NOMO-1 (cell line): ENCODE measurements at regions not wholly inside any gene's neighbourhood (a gene's known extent, or its start where the extent isn't known, plus 50 kb on each side); places are given as distances from the start of the nearest gene placed in this dataset.
"Not testable (repeated sequence)": the region's sequence is repeated elsewhere in the genome, so short reads cannot be mapped to it uniquely, and the experiment has no call there.

Experiments used
- DNase-seq, 2 experiments: peaks; one replicate each; lab custom pipeline; 2025; ENCODE audit not compliant: unreplicated experiment in 2 of 2; lab: John Stamatoyannopoulos, UW

DNA sequence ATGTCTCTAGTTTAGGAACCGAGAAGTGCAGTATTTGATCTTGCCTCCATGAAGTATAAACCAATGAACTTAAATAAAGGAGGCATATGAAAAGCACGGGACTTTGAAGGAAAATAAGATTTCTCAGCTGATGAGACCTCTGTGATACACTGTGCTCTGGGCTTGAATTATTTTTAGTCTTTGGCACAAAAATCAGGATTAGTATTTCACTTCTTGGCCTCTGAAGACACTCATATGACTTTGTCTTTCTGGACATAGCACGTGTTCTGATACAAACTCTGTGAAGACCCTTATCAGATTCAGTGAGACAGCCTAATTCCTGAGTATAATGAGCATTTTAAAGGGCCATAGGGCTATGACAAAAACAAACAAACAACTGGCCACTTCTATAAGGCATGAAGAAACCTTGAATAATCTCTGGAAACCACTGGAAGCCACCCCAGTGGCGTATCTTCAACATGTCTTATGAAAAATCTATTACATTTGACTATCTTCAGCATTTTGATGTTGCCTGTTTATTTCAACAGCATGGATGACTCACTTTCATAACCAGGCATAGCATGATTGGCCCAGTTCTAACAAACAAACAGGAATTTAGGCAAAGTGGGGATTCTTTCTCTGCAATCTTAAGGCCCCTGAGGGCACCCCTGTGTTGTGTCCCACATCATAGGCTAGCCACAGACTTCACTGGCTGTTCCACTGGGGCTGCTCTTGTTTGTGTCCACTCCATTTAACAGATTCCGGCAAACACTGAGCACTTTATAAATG, 90.3 kb upstream of the ZNF462 start:
- DNase-seq = no peak

DNA sequence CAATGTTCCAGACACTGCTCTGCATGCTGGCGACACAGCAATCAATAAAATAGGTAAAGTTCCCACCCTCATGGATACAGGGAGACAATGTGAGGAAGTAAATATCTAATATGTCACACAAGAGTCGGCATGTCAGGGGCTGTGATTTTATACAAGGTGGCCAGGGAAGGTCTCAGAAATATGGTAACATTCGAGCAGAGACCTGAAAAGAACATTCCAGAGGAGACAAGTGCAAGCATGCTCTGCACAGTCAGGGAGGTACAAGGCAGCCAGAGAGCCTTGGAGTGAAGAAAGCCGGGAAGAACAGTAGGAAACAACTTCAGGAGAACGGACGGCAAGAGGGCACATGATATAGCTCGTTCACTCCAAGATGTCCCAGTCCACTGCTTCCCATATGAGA, 89.2 kb upstream of the ZNF462 start:
- DNase-seq = no peak

DNA sequence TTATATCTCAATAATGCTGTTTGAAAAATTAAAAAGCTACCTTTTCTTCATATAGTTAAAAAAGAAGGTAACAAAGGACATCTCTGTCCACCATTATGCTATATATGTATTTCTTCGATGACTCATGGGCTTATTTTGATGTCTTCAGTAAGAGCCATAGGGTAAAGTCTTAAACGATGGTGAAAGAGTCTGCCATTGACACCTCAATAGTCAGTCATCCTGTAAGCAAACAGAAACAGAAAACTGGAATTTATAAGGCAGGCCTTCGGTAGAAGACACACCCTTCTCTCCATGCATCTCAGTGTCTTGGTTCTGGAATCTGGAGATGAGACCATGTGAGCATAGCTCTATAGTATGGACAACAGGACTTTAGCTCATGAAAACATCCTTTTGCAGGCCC, 87.0 kb upstream of the ZNF462 start:
- no peak for DNase-seq

DNA sequence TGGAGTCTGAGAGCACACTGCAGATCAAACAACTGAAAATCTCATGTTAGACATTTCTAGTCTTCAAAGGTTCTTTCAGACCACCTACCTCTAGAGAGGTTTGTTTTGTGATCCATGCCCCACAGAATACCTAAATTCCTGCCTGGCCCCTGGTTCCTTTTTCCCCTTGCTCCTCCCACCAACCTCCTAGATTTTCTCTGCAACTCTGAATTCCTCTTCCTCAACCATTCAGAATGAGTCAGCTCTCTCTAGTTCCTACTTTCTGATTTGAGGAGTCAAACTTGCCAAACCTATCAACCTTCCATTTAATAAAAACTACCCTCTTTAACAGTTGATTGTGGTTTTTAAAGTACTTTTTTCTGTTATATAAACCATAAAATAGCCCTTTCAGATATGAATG, 83.2 kb upstream of the ZNF462 start:
- no peak for DNase-seq

DNA sequence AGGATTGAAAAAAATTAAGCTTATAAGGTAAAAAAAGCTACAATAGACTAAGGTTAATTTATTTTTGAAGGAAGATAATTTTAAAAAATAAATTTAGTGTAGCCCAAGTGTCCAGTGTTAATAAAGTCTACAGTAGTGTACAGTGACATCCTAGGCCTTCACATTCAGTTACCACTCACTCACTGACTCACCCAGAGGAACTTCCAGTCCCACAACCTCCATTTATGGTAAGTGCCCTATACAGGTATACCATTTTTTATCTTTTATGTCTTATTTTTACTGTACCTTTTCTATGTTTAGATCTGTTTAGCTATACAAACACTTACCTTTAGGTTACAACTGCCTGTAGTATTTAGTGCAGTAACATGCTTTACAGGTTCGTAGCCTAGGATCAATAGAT, 79.8 kb upstream of the ZNF462 start:
- DNase-seq = no peak

DNA sequence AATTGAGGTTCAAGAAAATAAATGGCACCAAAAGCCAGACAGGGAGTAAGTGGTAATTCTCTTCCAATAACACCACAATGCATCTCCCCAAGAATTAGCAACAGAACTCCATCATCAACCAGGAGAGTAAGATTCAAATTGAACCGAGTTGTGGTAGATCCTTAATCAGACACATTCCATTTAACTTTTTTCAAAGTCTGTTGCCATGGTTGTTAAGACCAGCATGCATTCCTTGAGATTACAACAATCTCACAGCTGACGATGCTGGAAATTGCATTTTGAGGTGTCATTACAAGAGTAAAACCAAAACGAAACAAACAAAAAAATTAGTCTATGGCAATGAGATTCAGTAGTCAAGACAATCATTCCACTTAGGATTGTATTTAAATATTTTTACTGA, 78.9 kb upstream of the ZNF462 start:
- DNase-seq = no peak

DNA sequence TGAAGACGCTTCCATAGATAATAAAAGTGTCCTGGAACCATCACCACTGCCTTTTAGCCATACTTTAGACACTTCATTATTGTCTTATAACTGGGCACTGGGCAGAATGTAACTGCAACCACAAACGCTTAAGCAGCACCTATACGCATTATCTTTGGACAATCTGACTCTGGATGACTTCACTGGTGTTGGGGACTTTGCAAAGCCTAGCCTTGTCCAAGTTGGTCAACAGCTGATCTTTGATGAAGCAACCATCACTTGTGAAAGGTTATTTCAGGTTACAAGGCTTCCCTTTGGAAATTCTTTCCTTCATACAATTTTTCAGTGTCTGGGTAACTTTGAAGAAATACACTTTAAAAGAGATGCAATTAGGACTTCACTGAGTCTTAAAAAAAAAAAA, 77.8 kb upstream of the ZNF462 start:
- DNase-seq = no peak

DNA sequence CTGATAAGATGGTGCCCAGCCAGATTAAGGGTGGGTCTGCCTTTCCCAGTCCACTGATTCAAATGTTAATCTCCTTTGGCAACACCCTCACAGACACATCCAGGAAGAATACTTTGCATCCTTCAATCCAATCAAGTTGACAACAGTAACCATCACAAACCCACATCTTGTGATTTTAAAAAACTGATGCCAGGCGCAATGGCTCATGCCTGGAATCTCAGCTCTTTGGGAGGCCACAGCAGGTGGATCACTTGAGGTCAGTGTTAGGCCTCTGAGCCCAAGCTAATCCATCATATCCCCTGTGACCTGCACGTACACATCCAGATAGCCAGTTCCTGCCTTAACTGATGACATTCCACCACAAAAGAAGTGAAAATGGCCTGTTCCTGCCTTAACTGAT, 74.9 kb upstream of the ZNF462 start:
- not testable (repeated sequence) for DNase-seq

DNA sequence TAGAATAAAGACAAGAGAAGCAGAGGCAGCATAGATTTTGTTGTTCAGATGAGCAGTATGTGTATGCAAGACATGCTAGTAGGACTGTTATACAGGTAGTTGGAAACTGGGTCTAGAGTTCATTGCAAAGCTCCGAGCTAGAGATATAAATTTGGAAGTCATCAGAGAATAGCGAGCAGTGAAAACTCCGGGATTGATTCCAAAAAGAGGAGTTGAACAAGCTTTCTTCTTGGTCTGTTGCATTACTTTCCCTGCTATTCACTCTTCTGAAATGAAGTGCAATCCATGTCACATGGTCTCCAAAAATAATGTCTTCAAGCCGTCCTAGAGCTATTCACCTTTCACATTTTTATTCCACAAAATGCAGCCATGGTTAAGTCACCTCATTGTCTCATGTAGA, 67.9 kb upstream of the ZNF462 start:
- no peak for DNase-seq

DNA sequence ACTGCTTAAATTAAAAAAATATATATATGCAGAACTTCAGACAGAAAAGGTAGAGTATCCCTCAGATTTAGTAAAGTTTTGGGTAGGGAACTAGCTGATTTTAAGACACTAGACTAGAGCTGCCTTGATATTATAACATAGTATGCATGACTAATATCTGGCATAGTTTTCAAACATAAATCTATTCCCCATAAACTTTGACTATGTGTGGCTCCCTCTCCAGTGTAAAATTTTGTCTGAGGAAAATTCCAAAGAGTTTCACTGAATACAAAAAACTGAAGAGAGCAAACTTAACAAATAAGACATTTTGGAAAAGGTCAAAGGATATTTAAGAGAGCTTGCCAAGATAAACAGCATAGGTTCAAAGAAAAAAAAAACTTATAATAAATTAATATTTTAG, 66.2 kb upstream of the ZNF462 start:
- no peak for DNase-seq

DNA sequence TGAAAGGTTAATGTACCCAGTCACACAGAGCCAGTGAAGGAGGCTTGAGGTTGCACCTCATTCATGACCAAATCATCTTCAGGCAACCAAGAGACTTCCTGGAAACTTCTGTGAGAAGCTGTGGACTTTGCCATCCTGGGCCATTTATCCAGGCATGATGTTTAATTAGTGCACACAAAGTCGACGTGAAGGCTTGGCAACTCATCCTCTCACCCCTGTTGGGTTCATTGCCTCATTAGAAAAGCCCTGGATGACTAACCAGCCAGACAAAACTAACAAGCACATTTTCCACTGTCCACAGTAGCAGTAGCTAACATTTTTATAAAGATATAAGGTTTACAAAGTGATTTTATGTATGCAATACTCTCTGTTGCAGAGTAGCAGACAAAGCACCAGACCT, 65.7 kb upstream of the ZNF462 start:
- no peak for DNase-seq

DNA sequence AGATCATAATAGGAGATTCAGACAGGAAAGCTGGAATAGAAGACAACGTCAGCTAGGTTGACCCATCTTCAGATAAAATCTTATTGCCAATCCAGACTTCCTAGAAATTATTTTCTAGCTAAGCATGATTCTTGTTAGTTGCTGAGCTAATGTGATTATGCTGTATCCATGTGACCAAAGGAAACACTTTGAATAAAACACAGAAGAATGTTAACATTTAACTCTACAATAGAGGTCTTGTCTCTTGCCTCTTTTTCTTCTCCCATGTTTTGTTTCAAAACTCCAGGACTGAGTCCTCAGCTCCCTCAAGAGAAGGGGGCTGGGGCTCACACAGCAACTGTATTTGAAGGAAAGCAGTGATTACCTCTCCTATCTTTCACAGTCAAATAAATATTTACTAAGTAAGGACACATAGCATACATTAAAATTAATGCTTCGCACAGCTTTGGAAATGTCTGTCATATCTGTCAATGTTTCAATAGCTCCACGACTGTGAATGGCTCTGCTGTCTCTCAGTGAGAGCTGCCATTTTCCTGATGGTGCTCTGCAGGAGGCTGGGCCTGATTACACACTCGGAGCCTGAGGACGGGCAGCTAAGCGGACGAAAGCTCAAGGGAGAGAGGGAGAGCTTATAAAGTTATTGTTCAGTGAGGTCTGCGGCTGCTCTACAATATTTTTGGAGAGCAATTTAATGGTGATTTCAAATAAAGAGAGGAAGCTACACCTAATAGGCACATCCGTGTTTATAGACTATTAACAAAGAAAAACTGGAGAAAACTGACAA, 64.8 kb upstream of the ZNF462 start:
- no peak for DNase-seq

DNA sequence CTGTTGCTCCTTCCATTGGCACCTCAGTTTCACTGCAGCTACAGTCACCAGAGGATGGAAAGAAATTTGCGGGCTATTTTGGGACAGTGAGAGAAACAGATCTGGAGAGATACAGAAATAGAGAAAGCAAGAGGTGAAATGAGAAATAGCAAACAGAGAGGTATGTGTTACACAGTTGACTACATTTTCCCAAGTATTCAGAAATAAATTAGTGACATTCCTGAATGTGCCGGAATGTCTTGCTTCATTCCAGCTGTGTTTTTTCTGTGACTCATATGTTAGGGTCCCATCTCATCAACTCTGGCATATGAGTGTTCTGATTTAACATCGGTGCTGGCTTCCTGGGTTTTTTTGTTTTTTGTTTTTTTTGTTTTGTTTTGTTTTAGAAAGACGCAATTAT, 63.8 kb upstream of the ZNF462 start:
- DNase-seq = no peak

DNA sequence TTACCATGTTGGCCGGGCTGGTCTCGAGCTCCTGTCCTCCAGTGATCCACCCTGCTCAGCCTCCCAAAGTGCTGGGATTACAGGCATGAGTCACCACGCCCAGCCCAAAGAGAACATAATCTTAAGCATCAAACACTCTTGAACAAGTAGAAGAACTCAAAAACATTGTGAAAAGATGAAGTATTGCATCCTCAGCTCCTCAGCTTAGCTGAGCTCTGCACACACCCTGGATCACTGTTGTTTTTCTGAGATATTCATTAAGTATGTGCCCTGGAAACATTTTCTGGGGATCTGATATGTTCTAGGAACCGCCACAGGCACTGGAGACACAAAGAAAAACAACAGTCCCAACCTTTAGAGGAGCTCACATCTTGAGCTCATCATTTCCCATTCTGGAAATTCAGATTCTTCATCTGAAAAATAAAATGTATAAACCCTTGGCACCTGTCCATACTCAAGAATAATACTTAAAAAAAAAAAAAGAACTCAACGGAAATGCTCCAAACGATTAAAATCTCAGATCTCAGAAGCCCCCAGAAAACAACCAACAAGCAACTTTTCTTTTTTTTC, 62.2 kb upstream of the ZNF462 start:
- no peak for DNase-seq

DNA sequence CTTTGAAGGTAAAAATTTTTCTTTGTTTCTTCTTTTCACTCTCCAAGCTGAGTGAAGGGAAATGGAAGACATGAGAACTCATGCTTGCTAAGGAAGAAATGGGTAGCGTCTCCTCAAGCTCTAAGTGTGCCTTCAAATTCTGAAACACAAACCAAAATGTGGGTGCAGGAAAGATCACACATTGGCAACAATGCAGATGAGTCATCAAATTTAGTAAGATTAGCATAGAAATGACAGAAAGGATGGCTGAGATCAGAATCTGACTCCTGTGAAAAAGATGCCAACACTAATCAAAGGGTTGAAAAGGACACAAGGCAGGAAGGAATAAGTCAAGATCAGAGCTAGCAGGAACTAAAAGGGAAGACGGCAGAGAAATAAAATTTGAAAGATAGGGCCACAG, 61.1 kb upstream of the ZNF462 start:
- DNase-seq = no peak
